ENCODE measurements at regions not wholly inside any gene's neighbourhood (a gene's known extent, or its start where the extent isn't known, plus 50 kb on each side); places are given as distances from the start of the nearest gene placed in this dataset.

- no peak overlapping the region for H3K4me3 ChIP-seq (ENCODE audit: low read depth, low read length)
- TF ChIP-seq, protein P1, sequence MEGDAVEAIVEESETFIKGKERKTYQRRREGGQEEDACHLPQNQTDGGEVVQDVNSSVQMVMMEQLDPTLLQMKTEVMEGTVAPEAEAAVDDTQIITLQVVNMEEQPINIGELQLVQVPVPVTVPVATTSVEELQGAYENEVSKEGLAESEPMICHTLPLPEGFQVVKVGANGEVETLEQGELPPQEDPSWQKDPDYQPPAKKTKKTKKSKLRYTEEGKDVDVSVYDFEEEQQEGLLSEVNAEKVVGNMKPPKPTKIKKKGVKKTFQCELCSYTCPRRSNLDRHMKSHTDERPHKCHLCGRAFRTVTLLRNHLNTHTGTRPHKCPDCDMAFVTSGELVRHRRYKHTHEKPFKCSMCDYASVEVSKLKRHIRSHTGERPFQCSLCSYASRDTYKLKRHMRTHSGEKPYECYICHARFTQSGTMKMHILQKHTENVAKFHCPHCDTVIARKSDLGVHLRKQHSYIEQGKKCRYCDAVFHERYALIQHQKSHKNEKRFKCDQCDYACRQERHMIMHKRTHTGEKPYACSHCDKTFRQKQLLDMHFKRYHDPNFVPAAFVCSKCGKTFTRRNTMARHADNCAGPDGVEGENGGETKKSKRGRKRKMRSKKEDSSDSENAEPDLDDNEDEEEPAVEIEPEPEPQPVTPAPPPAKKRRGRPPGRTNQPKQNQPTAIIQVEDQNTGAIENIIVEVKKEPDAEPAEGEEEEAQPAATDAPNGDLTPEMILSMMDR (IDR thresholded peaks at IDR 0.05; ENCODE audit: control insufficient read depth, extremely low read depth, insufficient read depth), result no peak
- DNase-seq (ENCODE audit: low read depth), result no peak
Measured at GRCh38 chr7:28269700-28270361, 89.2 kb upstream of the JAZF1 start.

DNA sequence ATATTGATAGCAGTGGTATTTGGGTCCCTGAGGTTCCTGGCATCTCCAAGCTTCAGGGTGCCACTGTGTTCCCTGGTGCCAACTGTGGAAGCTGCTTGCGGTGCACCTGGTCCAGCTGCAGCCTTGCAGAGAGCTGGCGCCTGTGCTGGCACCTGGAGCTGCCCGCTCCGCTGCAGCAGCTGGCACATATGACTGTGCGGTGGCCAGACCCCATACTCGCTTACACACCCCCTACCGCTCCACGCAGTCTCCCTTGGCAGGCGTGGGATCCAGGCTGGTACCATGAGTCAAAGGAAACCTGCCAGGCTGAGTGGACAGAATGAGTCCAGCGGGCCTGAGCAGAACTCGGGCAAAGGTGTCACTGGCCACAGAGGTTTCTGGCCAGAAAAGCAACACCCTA is 89.9 kb upstream of the JAZF1 start:
- H3K4me3 ChIP-seq (ENCODE audit: low read depth, low read length), result no peak overlapping the region
- TF ChIP-seq, protein P1 (IDR thresholded peaks at IDR 0.05; ENCODE audit: control insufficient read depth, extremely low read depth, insufficient read depth), result no peak
- DNase-seq (ENCODE audit: low read depth), result no peak

DNA sequence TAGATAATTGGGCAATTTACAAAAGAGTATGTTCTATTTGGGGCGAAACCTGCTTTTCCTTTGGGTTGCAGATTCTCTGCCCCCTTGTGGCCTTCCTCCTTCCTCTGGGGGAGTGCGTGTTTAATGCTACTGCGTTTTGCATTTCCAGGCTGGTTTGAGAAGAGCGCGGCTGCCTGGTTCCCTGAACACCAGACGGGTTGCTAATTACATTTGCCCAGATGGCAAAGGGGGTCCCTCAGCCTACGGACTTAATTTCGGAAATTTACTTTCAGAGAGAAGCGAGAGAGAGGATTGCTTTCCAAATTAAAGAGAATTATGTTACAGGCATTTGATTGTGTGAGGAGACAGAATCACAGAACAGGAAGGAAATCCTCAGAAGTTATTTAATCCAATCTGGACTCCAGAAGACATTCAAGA is 91.9 kb upstream of the JAZF1 start:
- no peak for DNase-seq (ENCODE audit: low read depth)
- no peak overlapping the region for H3K4me3 ChIP-seq (ENCODE audit: low read depth, low read length)
- TF ChIP-seq, protein P1 (IDR thresholded peaks at IDR 0.05; ENCODE audit: control insufficient read depth, extremely low read depth, insufficient read depth), result peak; percentile 39

GRCh38 chr7:28276298-28276697 is 95.7 kb upstream of the JAZF1 start:
- TF ChIP-seq, protein P1 (IDR thresholded peaks at IDR 0.05; ENCODE audit: control insufficient read depth, extremely low read depth, insufficient read depth), result no peak
- DNase-seq (ENCODE audit: low read depth), result no peak

DNA sequence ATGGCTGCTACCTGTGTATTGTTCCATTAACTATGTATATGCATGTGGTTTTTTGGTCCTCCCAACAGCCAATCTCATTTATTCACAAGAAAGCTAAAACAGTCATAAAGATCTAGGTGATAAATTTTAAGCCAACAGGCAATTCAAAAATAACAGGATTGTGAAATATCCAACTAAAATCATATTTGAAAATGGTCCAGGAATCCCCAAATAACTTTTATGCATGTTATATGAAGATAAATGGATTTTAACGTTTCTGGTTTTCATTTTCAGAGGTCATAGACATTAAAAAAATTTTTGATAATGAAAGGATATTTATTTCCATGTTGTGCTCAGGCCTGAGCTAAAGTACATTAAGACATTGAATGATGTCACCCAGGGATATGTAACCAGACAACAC is 96.8 kb upstream of the JAZF1 start:
- DNase-seq (ENCODE audit: low read depth), result no peak
- TF ChIP-seq, protein P1 (IDR thresholded peaks at IDR 0.05; ENCODE audit: control insufficient read depth, extremely low read depth, insufficient read depth), result no peak
- no peak overlapping the region for H3K4me3 ChIP-seq (ENCODE audit: low read depth, low read length)

More at GRCh38 chr7:28276298-28276697, 95.7 kb upstream of the JAZF1 start:
- H3K4me3 ChIP-seq (ENCODE audit: low read depth, low read length), result no peak overlapping the region

DNA sequence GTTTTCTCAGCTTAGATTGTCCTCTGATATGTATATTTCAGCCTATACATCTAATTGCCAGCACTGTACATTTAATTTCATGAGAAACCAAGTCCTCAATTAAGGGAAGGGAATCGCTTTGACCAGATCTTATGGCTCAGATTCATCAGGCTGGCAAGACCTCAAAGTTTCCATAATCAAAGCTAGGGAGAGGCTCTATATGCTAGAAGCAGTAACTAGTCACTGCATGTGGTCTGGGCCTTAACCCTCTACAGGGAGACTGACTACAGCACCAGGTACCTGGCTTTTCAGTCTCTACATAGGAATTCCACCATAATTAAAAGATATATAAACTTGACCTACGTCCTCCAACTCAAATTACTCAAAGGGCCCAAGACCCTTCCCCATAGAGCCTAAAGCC is 97.4 kb upstream of the JAZF1 start:
- no peak for DNase-seq (ENCODE audit: low read depth)
- no peak overlapping the region for H3K4me3 ChIP-seq (ENCODE audit: low read depth, low read length)
- TF ChIP-seq, protein P1 (IDR thresholded peaks at IDR 0.05; ENCODE audit: control insufficient read depth, extremely low read depth, insufficient read depth), result no peak

GRCh38 chr7:28280516-28280915 is 99.9 kb upstream of the JAZF1 start:
- no peak for DNase-seq (ENCODE audit: low read depth)
- no peak overlapping the region for H3K4me3 ChIP-seq (ENCODE audit: low read depth, low read length)
- TF ChIP-seq, protein P1 (IDR thresholded peaks at IDR 0.05; ENCODE audit: control insufficient read depth, extremely low read depth, insufficient read depth), result no peak

Data from LNCaP clone FGC (cell line).